GM10266 (cell line): ENCODE measurements at regions not wholly inside any gene's neighbourhood (a gene's known extent, or its start where the extent isn't known, plus 50 kb on each side); places are given as distances from the start of the nearest gene placed in this dataset.

ENCODE experiments used
- DNase-seq: peaks from one replicate; pipeline ENCODE4 v3.0.0; 2012; ENCODE audit errors: extremely low spot score
- CTCF ChIP-seq: IDR thresholded peaks from 2 replicates; pipeline ENCODE4 v1.5.1; 2012; ENCODE audit warnings: mild to moderate bottlenecking, low read depth; ENCODE audit not compliant: control insufficient read depth, insufficient read depth; ENCODE audit errors: missing control alignments

- no peak for DNase-seq
- TF ChIP-seq CTCF, result no peak
These were observed 175.0 kb downstream of the NEDD1 start for GRCh38 chr12:97082029-97082428.

GRCh38 chr12:97093187-97093683 is 186.2 kb downstream of the NEDD1 start:
- DNase-seq, result no peak
- TF ChIP-seq CTCF, result no peak

GRCh38 chr12:97097734-97098133 is 190.7 kb downstream of the NEDD1 start:
- no peak for DNase-seq
- TF ChIP-seq CTCF, result no peak

GRCh38 chr12:97109441-97109840 is 202.4 kb downstream of the NEDD1 start:
- DNase-seq, result no peak
- no peak for TF ChIP-seq CTCF

GRCh38 chr12:97112136-97112535 is 205.1 kb downstream of the NEDD1 start:
- no peak for DNase-seq
- no peak for TF ChIP-seq CTCF

- no peak for TF ChIP-seq CTCF
- DNase-seq, result no peak
These were observed 211.8 kb downstream of the NEDD1 start for GRCh38 chr12:97118796-97119375.

GRCh38 chr12:97127061-97127460 is 220.0 kb downstream of the NEDD1 start:
- DNase-seq, result no peak
- TF ChIP-seq CTCF, result no peak
